Activated CD8-positive, alpha-beta memory T cell treated with anti-CD3 and anti-CD28 coated beads for 24 hours (primary cell): ENCODE measurements at regions not wholly inside any gene's neighbourhood (a gene's known extent, or its start where the extent isn't known, plus 50 kb on each side); places are given as distances from the start of the nearest gene placed in this dataset.
"Not testable (repeated sequence)": the region's sequence is repeated elsewhere in the genome, so short reads cannot be mapped to it uniquely, and the experiment has no call there.

Experiments used
- DNase-seq: peaks from one replicate; pipeline ENCODE4 v3.0.0-alpha.2; 2020

GRCh38 chr1:2851918-2852317 is 50.4 kb upstream of the TTC34 start:
- not testable (repeated sequence) for DNase-seq

GRCh38 chr1:2853711-2854110 is 52.2 kb upstream of the TTC34 start:
- no peak for DNase-seq

- DNase-seq = no peak
Observed at GRCh38 chr1:2854151-2854550, 52.7 kb upstream of the TTC34 start.

- no peak for DNase-seq
Observed at GRCh38 chr1:2854611-2855010, 53.1 kb upstream of the TTC34 start.

GRCh38 chr1:2855206-2856065 is 53.9 kb upstream of the TTC34 start:
- DNase-seq = no peak

- DNase-seq = no peak
Observed at GRCh38 chr1:2856066-2856390, 54.5 kb upstream of the TTC34 start.

- no peak for DNase-seq
Observed at GRCh38 chr1:2856676-2857375, 55.3 kb upstream of the TTC34 start.

- no peak for DNase-seq
Observed at GRCh38 chr1:2857521-2857920, 56.0 kb upstream of the TTC34 start.

- DNase-seq = no peak
Observed at GRCh38 chr1:2858676-2859075, 57.2 kb upstream of the TTC34 start.

GRCh38 chr1:2859219-2859880 is 57.9 kb upstream of the TTC34 start:
- no peak for DNase-seq

- DNase-seq = no peak
Observed at GRCh38 chr1:2859881-2860430, 58.5 kb upstream of the TTC34 start.

GRCh38 chr1:2860476-2861142 is 59.1 kb upstream of the TTC34 start:
- DNase-seq = no peak

GRCh38 chr1:2861143-2861987 is 59.9 kb upstream of the TTC34 start:
- DNase-seq = no peak

- DNase-seq = no peak
Observed at GRCh38 chr1:2861988-2862813, 60.7 kb upstream of the TTC34 start.

- DNase-seq = no peak
Observed at GRCh38 chr1:2862814-2863647, 61.5 kb upstream of the TTC34 start.

GRCh38 chr1:2863648-2863963 is 62.1 kb upstream of the TTC34 start:
- DNase-seq = no peak

GRCh38 chr1:2864203-2864905 is 62.9 kb upstream of the TTC34 start:
- DNase-seq = no peak

GRCh38 chr1:2865000-2865399 is 63.5 kb upstream of the TTC34 start:
- DNase-seq = no peak

- no peak for DNase-seq
Observed at GRCh38 chr1:2865571-2866421, 64.3 kb upstream of the TTC34 start.
